GM12878 (cell line): ENCODE measurements at regions not wholly inside any gene's neighbourhood (a gene's known extent, or its start where the extent isn't known, plus 50 kb on each side); places are given as distances from the start of the nearest gene placed in this dataset.

ENCODE experiments used
- ATAC-seq: fragments of 200-7000 bp; cut with Tn5 transposase; 3 replicates; pipeline ENCODE4 v1.9.1; 2020; ENCODE audit warnings: mild to moderate bottlenecking, moderate library complexity
- BruUV-seq: library from RNA; stranded (reverse); fragments of 400-500 nt; replicated peaks from 2 replicates; lab custom pipeline; 2021; lab: Mats Ljungman, UMichigan
- CTCF ChIA-PET: fragments of 300-600 bp; sonication (Branson Sonifier 250); formaldehyde crosslinking; extraction: SDS; loops from one replicate; lab custom pipeline; 2021; ENCODE audit warnings: inconsistent platforms; lab: Yijun Ruan, JAX
- POLR2A ChIA-PET: fragments of 350-600 bp; formaldehyde crosslinking; extraction: SDS; loops from one replicate; lab custom pipeline; 2021; ENCODE audit warnings: inconsistent platforms; lab: Charles Lee
- RAD21 ChIA-PET: fragments of 300-600 bp; sonication (Branson Sonifier 250); formaldehyde crosslinking; loops from one replicate; lab custom pipeline; 2023; ENCODE audit warnings: antibody characterized with exemption; ENCODE audit not compliant: unreplicated experiment; lab: Charles Lee
- SMC1A ChIA-PET: fragments of 300-600 bp; sonication (Branson Sonifier 250); formaldehyde crosslinking; loops from one replicate; lab custom pipeline; 2023; ENCODE audit not compliant: unreplicated experiment, uncharacterized antibody; lab: Charles Lee
- DNase-seq: peaks from one replicate; pipeline ENCODE4 v3.0.0-alpha.2; 2011; ENCODE audit warnings: low read depth, low spot score
- FAIRE-seq: peaks from 3 replicates; lab custom pipeline; 2011; peaks lifted over from hg19 to GRCh38; lab: Jason Lieb, UNC
- H2AFZ ChIP-seq: 2 replicates; pipeline ENCODE4 v1.6.0; 2011; ENCODE audit warnings: low read depth, low read length, control low read depth; ENCODE audit not compliant: control insufficient read depth
- H3K27ac ChIP-seq: 2 replicates; pipeline ENCODE4 v1.5.1; 2011; ENCODE audit warnings: control low read depth; ENCODE audit not compliant: control insufficient read depth, insufficient read depth
- H3K27me3 ChIP-seq, 2 experiments: replicated peaks in 1 of 2; 2 replicates each; pipeline versions ENCODE4 v1.6.0 to v1.6.1; 2011; ENCODE audit warnings: low read length in 1 of 2; ENCODE audit not compliant: control insufficient read depth in 2 of 2, insufficient read depth in 2 of 2
- H3K36me3 ChIP-seq, 2 experiments: 2 replicates each; pipeline ENCODE4 v1.5.1; 2011; ENCODE audit warnings: low read length in 1 of 2; ENCODE audit not compliant: control insufficient read depth in 2 of 2, insufficient read depth in 2 of 2
- H3K4me1 ChIP-seq: 2 replicates; pipeline ENCODE4 v1.6.1; 2011; ENCODE audit warnings: mild to moderate bottlenecking, low read length, moderate library complexity, mixed read lengths; ENCODE audit not compliant: control insufficient read depth, insufficient read depth
- H3K4me2 ChIP-seq: 2 replicates; pipeline ENCODE4 v1.6.0; 2011; ENCODE audit warnings: control low read depth; ENCODE audit not compliant: control insufficient read depth, insufficient read depth
- H3K4me3 ChIP-seq: fragments of 200-600 bp; sonication (generic); 2 replicates; pipeline ENCODE4 v1.5.1; 2016
- H3K79me2 ChIP-seq: 2 replicates; pipeline ENCODE4 v1.6.0; 2011; ENCODE audit warnings: low read length; ENCODE audit not compliant: control insufficient read depth, insufficient read depth
- H3K9ac ChIP-seq: 2 replicates; pipeline ENCODE4 v1.8.0; 2011; ENCODE audit warnings: low read length, control low read depth, mixed read lengths; ENCODE audit not compliant: control insufficient read depth, insufficient read depth
- H3K9me3 ChIP-seq: replicated peaks from 3 replicates; pipeline ENCODE4 v1.5.1; 2011; ENCODE audit warnings: mild to moderate bottlenecking, low read length; ENCODE audit not compliant: control insufficient read depth, insufficient read depth
- H4K20me1 ChIP-seq: 2 replicates; pipeline ENCODE4 v1.6.0; 2011; ENCODE audit not compliant: control insufficient read depth, insufficient read depth
- CBX3 ChIP-seq: fragments of 200-600 bp; sonication (generic); IDR thresholded peaks from 2 replicates; pipeline ENCODE4 v1.6.1; 2016; ENCODE audit warnings: low read depth, borderline replicate concordance
- CREM ChIP-seq: IDR thresholded peaks from 2 replicates; pipeline ENCODE4 v1.6.1; 2014; ENCODE audit warnings: antibody characterized with exemption, low read depth
- CUX1 ChIP-seq: IDR thresholded peaks from 2 replicates; pipeline ENCODE4 v1.6.1; 2012; ENCODE audit warnings: improper control_type of control experiment, low read depth, low read length; ENCODE audit not compliant: insufficient replicate concordance
- NBN ChIP-seq: fragments of 450-650 bp; IDR thresholded peaks from 2 replicates; pipeline ENCODE4 v1.6.1; 2016
- RUNX3 ChIP-seq: IDR thresholded peaks from 2 replicates; pipeline ENCODE4 v1.6.1; 2012; ENCODE audit warnings: low read length, inconsistent platforms
- SIX5 ChIP-seq: IDR thresholded peaks from 2 replicates; pipeline ENCODE4 v1.6.1; 2011; ENCODE audit warnings: mild to moderate bottlenecking, low read depth, low read length, moderate library complexity; ENCODE audit not compliant: severe bottlenecking
- SP1 ChIP-seq: IDR thresholded peaks from one replicate; pipeline ENCODE4 v1.6.1; 2011; ENCODE audit warnings: low read depth, low read length
- ZBED1 ChIP-seq: IDR thresholded peaks from 2 replicates; pipeline ENCODE4 v1.6.1; 2016; ENCODE audit warnings: borderline replicate concordance
- in situ Hi-C: fragments of 300-500 bp; cut with MboI; formaldehyde crosslinking; loops from 9 replicates; pipeline ENCODE4 v1.14.3; 2018; ENCODE audit warnings: mixed read lengths
- intact Hi-C: fragments of 100-400 bp; cut with micrococcal nuclease; formaldehyde crosslinking; loops from one replicate; pipeline ENCODE4 v1.14.2; 2022; ENCODE audit not compliant: unreplicated experiment
- TF ChIP-seq, protein P1 (sequence below): fragments of 450-650 bp; IDR thresholded peaks from 2 replicates; pipeline ENCODE4 v1.6.1; 2014; ENCODE audit warnings: mild to moderate bottlenecking

GRCh38 chr3:118059096-118059495 is 975.5 kb downstream of the IGSF11 start:
- intact Hi-C loops: no loop called here
- RAD21 ChIA-PET: no interaction called here
- no peaks in the 10 kb centered on the region for H3K79me2 ChIP-seq
- H3K9ac ChIP-seq: no peak overlapping the region
- CTCF ChIA-PET: interaction anchor here (0.7 kb wide), 1 partner anchor 109 kb away, joined by 3 read pairs; no protein-coding TSS in a partner anchor
- no peaks in the 10 kb centered on the region for H3K9me3 ChIP-seq
- no peaks in the 10 kb centered on the region for H4K20me1 ChIP-seq
- DNase-seq (no peak), FAIRE-seq (no peak)
- H2AFZ ChIP-seq: no peak overlapping the region
- H3K27me3 ChIP-seq: no peaks in the 10 kb centered on the region
- H3K4me2 ChIP-seq: no peak overlapping the region
- no peak for TF ChIP-seq SIX5
- TF ChIP-seq NBN: no peak
- no peak for TF ChIP-seq SP1
- no peak for TF ChIP-seq CREM
- TF ChIP-seq CUX1: no peak
- no peak for TF ChIP-seq RUNX3
- TF ChIP-seq, protein P1, sequence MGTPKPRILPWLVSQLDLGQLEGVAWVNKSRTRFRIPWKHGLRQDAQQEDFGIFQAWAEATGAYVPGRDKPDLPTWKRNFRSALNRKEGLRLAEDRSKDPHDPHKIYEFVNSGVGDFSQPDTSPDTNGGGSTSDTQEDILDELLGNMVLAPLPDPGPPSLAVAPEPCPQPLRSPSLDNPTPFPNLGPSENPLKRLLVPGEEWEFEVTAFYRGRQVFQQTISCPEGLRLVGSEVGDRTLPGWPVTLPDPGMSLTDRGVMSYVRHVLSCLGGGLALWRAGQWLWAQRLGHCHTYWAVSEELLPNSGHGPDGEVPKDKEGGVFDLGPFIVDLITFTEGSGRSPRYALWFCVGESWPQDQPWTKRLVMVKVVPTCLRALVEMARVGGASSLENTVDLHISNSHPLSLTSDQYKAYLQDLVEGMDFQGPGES: no peak
- no peak for TF ChIP-seq CBX3
- TF ChIP-seq ZBED1: no peak
- TF ChIP-seq, all 136 proteins: peak for 0
- no peaks in the 10 kb centered on the region for H3K36me3 ChIP-seq
- ChIA-PET SMC1A (interaction anchor here (1.2 kb wide), 1 partner anchor 15 kb away, joined by 3 read pairs; no protein-coding TSS in a partner anchor), POLR2A (no interaction called here)
- BruUV-seq: no TSS peak
- in situ Hi-C loops: no loop called here
- H3K27ac ChIP-seq: no peak overlapping the region
- ATAC-seq: no peak
- H3K4me1 ChIP-seq: no peaks in the 10 kb centered on the region
- H3K4me3 ChIP-seq: no peak overlapping the region
